Choroid plexus epithelial cell (primary cell): ENCODE measurements at regions not wholly inside any gene's neighbourhood (a gene's known extent, or its start where the extent isn't known, plus 50 kb on each side); places are given as distances from the start of the nearest gene placed in this dataset.

Source experiments
- DNase-seq: peaks from one replicate; pipeline ENCODE4 v3.0.0-alpha.2; 2010; ENCODE audit warnings: low read depth
- H3K4me3 ChIP-seq: 2 replicates; pipeline ENCODE4 v1.5.1; 2011; ENCODE audit warnings: low read depth, mild to moderate bottlenecking, control low read depth, low read length, moderate library complexity
- TF ChIP-seq, protein P1 (sequence below): conservative IDR thresholded peaks from 2 replicates; pipeline ENCODE4 v1.5.1; 2011; ENCODE audit warnings: low read depth, mild to moderate bottlenecking, control low read depth, inconsistent platforms, low read length, moderate library complexity

DNA sequence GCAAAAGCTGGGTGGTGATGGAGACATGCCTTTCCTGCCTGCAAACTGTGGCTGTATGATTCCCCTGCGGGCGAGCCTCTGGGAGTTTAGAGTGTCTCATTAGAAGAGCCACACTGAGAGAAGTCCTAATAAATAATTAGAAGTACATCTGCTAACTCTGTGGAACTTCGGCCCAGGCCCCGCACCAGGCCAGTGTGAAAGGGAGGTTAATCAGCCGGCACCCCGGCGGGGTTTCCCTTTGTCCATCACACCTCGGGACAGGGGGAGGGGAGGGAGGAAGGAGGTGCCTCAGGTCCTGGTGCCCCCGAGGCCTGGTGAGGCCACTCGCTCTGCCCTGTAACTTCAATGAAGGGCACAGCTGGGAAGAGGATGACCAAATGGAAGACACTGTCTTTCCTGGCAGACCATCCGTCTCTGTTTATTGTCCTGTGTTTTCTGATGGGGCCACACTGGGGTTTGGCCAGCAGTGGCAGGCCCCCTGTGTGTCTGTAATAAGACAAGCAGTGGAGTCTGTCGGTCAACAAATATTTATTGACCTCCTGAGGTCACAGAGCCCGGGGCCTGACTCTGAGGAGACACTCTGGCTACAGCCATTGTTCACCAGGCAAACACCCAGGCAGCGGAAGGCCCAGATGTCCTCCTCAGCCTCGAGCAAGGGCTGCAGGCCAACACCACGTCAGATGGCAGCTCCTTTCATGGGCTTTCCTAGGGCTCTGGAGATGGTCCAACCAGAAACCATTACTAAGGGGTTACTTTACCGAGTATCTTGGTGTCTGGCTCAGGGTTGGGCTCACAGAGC is 267.5 kb upstream of the RAB4A start:
- TF ChIP-seq, protein P1, sequence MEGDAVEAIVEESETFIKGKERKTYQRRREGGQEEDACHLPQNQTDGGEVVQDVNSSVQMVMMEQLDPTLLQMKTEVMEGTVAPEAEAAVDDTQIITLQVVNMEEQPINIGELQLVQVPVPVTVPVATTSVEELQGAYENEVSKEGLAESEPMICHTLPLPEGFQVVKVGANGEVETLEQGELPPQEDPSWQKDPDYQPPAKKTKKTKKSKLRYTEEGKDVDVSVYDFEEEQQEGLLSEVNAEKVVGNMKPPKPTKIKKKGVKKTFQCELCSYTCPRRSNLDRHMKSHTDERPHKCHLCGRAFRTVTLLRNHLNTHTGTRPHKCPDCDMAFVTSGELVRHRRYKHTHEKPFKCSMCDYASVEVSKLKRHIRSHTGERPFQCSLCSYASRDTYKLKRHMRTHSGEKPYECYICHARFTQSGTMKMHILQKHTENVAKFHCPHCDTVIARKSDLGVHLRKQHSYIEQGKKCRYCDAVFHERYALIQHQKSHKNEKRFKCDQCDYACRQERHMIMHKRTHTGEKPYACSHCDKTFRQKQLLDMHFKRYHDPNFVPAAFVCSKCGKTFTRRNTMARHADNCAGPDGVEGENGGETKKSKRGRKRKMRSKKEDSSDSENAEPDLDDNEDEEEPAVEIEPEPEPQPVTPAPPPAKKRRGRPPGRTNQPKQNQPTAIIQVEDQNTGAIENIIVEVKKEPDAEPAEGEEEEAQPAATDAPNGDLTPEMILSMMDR = no peak
- no peak for DNase-seq
- no peak overlapping the region for H3K4me3 ChIP-seq

DNA sequence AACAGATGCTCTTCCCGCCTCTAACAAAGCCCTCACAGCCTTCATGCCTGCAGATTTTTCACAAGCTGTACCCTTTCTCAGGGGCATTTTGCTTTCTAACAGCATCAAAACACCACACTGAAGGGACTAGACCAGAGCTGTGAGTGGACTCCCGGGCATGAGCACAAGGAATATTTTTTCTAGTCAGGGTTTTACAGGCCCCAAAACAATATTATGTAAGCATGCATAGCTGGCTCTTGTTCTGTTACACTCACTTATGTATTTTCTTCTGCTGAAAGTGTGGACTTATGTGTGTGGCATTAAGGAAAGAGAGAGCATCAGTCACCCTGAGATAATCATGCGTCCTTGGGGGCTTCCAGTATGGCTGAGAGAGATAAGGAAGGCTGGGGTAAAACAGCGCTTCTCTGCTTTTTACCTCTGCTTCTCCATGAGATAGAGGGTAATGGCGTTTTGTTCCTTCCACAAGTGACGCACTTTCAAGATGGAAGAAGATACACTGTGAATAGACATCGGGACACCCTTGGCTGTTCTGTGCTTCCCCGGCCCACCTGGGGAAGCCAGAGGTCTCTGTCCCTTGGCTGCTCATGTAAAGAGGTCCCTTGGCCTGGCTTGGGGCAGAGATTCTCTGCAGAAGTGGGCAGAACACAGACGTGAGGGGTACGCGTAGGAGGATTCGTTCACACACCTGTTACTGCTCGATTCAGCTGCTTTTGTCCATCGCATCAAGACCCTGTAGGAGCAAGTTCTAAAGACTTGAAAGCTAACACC is 266.7 kb upstream of the RAB4A start:
- no peak for DNase-seq
- H3K4me3 ChIP-seq = no peak overlapping the region
- TF ChIP-seq, protein P1 = no peak

DNA sequence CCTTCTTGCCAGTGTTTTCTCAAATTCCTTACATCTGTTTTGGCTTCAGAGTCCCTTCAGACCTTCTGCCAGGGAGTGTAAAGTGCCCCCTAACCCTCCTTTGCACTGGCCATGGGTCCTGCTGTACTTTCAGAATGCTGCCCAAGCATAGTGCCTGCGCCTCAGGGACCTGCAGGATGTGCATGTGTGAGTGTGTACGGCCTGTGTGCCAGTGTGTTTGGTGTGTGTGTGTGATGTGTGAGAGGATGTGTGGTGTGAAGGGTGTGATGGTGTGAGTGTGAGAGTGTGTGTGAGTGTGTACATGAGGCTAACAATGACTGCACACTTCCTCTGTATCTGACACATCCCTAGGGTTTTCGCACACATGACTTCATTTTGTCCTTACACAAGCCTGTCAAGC is 265.8 kb upstream of the RAB4A start:
- DNase-seq = no peak
- TF ChIP-seq, protein P1 = no peak

GRCh38 chr1:229005556-229005955 is 265.4 kb upstream of the RAB4A start:
- TF ChIP-seq, protein P1 = no peak
- no peak for DNase-seq
- no peak overlapping the region for H3K4me3 ChIP-seq

More for the DNA sequence above, 265.8 kb upstream of the RAB4A start:
- no peak overlapping the region for H3K4me3 ChIP-seq

GRCh38 chr1:229006121-229006870 is 264.6 kb upstream of the RAB4A start:
- TF ChIP-seq, protein P1 = no peak
- H3K4me3 ChIP-seq = no peak overlapping the region

GRCh38 chr1:229007167-229007566 is 263.7 kb upstream of the RAB4A start:
- H3K4me3 ChIP-seq = no peak overlapping the region
- TF ChIP-seq, protein P1 = no peak
- DNase-seq = no peak

More at GRCh38 chr1:229006121-229006870, 264.6 kb upstream of the RAB4A start:
- no peak for DNase-seq
